Panc1 (cell line): ENCODE measurements at regions not wholly inside any gene's neighbourhood (a gene's known extent, or its start where the extent isn't known, plus 50 kb on each side); places are given as distances from the start of the nearest gene placed in this dataset.

Source experiments
- ATAC-seq: fragments of 200-7000 bp; cut with Tn5 transposase; 2 replicates; pipeline ENCODE4 v1.9.1; 2020; ENCODE audit warnings: mild to moderate bottlenecking, moderate library complexity
- BruUV-seq: library from RNA; stranded (reverse); fragments of 400-500 nt; replicated peaks from 2 replicates; lab custom pipeline; 2021; lab: Mats Ljungman, UMichigan
- CTCF ChIA-PET: fragments of 300-600 bp; sonication (Branson Sonifier 250); formaldehyde crosslinking; loops from one replicate; lab custom pipeline; 2022; ENCODE audit warnings: antibody characterized with exemption; lab: Charles Lee
- POLR2A ChIA-PET: fragments of 300-600 bp; sonication (Branson Sonifier 250); formaldehyde crosslinking; loops from one replicate; lab custom pipeline; 2022; ENCODE audit warnings: antibody characterized with exemption; lab: Charles Lee
- DNase-seq: peaks from one replicate; pipeline ENCODE4 v3.0.0-alpha.2; 2010; ENCODE audit warnings: low read depth, low spot score
- H3K27ac ChIP-seq: 2 replicates; pipeline ENCODE4 v1.5.1; 2011; ENCODE audit warnings: mild to moderate bottlenecking, low read length, inconsistent platforms
- H3K27me3 ChIP-seq: fragments of 200-500 bp; sonication (Bioruptor generic); 2 replicates; pipeline ENCODE4 v1.6.0; 2014; ENCODE audit warnings: low read length, inconsistent platforms; ENCODE audit not compliant: control insufficient read depth, insufficient read depth
- H3K36me3 ChIP-seq: fragments of 200-500 bp; sonication (Bioruptor generic); 2 replicates; pipeline ENCODE4 v1.5.1; 2014; ENCODE audit warnings: inconsistent platforms, mild to moderate bottlenecking, low read length, moderate library complexity; ENCODE audit not compliant: control insufficient read depth, insufficient read depth
- H3K4me1 ChIP-seq: 2 replicates; pipeline ENCODE4 v1.5.1; 2011; ENCODE audit warnings: inconsistent platforms, mild to moderate bottlenecking, low read length, moderate library complexity; ENCODE audit not compliant: control insufficient read depth, insufficient read depth
- H3K4me3 ChIP-seq, 2 experiments: 2 replicates each; pipeline ENCODE4 v1.5.1; 2011 to 2012; ENCODE audit warnings: low read depth in 2 of 2, low read length in 2 of 2, mild to moderate bottlenecking in 2 of 2, inconsistent platforms in 1 of 2, moderate library complexity in 1 of 2
- H3K9me3 ChIP-seq: fragments of 200-500 bp; sonication (Bioruptor generic); 2 replicates; pipeline ENCODE4 v1.5.1; 2014; ENCODE audit warnings: low read depth, mild to moderate bottlenecking, inconsistent platforms, low read length, moderate library complexity; ENCODE audit not compliant: control insufficient read depth, insufficient read depth
- CTCF ChIP-seq: fragments of 450-650 bp; IDR thresholded peaks from 2 replicates; pipeline ENCODE4 v1.5.1; 2017; ENCODE audit warnings: mild to moderate bottlenecking
- POLR2AphosphoS5 ChIP-seq: IDR thresholded peaks from 2 replicates; pipeline ENCODE4 v1.6.1; 2012; ENCODE audit warnings: mild to moderate bottlenecking, low read depth, low read length, moderate library complexity
- REST ChIP-seq, 2 experiments: IDR thresholded peaks; 2 replicates each; pipeline ENCODE4 v1.6.1; 2011 to 2012; ENCODE audit warnings: low read depth in 2 of 2, control low read depth in 1 of 2, low read length in 1 of 2, mild to moderate bottlenecking in 1 of 2, moderate library complexity in 1 of 2; ENCODE audit not compliant: insufficient read depth in 1 of 2
- SIN3A ChIP-seq: IDR thresholded peaks from 2 replicates; pipeline ENCODE4 v1.6.1; 2012; ENCODE audit warnings: low read depth, mild to moderate bottlenecking, low read length, moderate library complexity, borderline replicate concordance; ENCODE audit not compliant: insufficient read depth
- TCF7L2 ChIP-seq: IDR thresholded peaks from 2 replicates; pipeline ENCODE4 v1.6.1; 2011; ENCODE audit warnings: mild to moderate bottlenecking, low read depth, low read length, inconsistent platforms
- in situ Hi-C: cut with HindIII; loops from 2 replicates; pipeline ENCODE4 v1.10.0; 2016; ENCODE audit warnings: low sequenced_read_pairs, low pct_unique_long_range_greater_than_20kb
- intact Hi-C: fragments of 100-400 bp; cut with micrococcal nuclease; formaldehyde crosslinking; loops from one replicate; pipeline ENCODE4 v1.10.0; 2022; ENCODE audit not compliant: unreplicated experiment

GRCh38 chr2:122705746-122706145 is 950.3 kb downstream of the TSN start:
- H3K9me3 ChIP-seq: no peaks in the 10 kb centered on the region
- intact Hi-C loops: no loop called here
- DNase-seq (no peak), ATAC-seq (no peak)
- H3K27ac ChIP-seq: no peak overlapping the region
- TF ChIP-seq POLR2AphosphoS5 (no peak), CTCF (no peak), SIN3A (no peak), REST (IDR thresholded peaks at IDR 0.05; ENCODE audit: insufficient read depth in 1 of 2, low read depth in 2 of 2, low read length in 1 of 2) (no peak), TCF7L2 (no peak)
- H3K4me1 ChIP-seq: no peaks in the 10 kb centered on the region
- ChIA-PET POLR2A (no interaction called here), CTCF (no interaction called here)
- no peak overlapping the region for H3K4me3 ChIP-seq
- no TSS peak for BruUV-seq
- H3K27me3 ChIP-seq: no peaks in the 10 kb centered on the region
- in situ Hi-C loops: no loop called here
- no peaks in the 10 kb centered on the region for H3K36me3 ChIP-seq

- Histone ChIP-seq H3K27ac (no peak overlapping the region), H3K4me1 (no peaks in the 10 kb centered on the region), H3K4me3 (no peak overlapping the region), H3K9me3 (no peaks in the 10 kb centered on the region), H3K36me3 (no peaks in the 10 kb centered on the region), H3K27me3 (no peaks in the 10 kb centered on the region)
- intact Hi-C loops: no loop called here
- POLR2A ChIA-PET: no interaction called here
- DNase-seq (no peak), ATAC-seq (no peak)
- in situ Hi-C loops: no loop called here
- TF ChIP-seq POLR2AphosphoS5 (no peak), REST (IDR thresholded peaks at IDR 0.05; ENCODE audit: insufficient read depth in 1 of 2, low read depth in 2 of 2, low read length in 1 of 2) (no peak), SIN3A (no peak), CTCF (no peak), TCF7L2 (no peak)
- BruUV-seq: no TSS peak
- CTCF ChIA-PET: no interaction called here
Observed at GRCh38 chr2:122706757-122707223, 951.3 kb downstream of the TSN start.
